ENCODE measurements at regions not wholly inside any gene's neighbourhood (a gene's known extent, or its start where the extent isn't known, plus 50 kb on each side); places are given as distances from the start of the nearest gene placed in this dataset.

GRCh38 chr1:79716447-79716846, 709.9 kb upstream of the ADGRL4 start:
- TF ChIP-seq, protein P1, sequence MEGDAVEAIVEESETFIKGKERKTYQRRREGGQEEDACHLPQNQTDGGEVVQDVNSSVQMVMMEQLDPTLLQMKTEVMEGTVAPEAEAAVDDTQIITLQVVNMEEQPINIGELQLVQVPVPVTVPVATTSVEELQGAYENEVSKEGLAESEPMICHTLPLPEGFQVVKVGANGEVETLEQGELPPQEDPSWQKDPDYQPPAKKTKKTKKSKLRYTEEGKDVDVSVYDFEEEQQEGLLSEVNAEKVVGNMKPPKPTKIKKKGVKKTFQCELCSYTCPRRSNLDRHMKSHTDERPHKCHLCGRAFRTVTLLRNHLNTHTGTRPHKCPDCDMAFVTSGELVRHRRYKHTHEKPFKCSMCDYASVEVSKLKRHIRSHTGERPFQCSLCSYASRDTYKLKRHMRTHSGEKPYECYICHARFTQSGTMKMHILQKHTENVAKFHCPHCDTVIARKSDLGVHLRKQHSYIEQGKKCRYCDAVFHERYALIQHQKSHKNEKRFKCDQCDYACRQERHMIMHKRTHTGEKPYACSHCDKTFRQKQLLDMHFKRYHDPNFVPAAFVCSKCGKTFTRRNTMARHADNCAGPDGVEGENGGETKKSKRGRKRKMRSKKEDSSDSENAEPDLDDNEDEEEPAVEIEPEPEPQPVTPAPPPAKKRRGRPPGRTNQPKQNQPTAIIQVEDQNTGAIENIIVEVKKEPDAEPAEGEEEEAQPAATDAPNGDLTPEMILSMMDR (IDR thresholded peaks at IDR 0.05; ENCODE audit: poor library complexity, severe bottlenecking): no peak
- no peak for TF ChIP-seq EP300 (conservative IDR thresholded peaks at IDR 0.05; ENCODE audit: poor library complexity, severe bottlenecking)
- no peak for TF ChIP-seq EZH2 (IDR thresholded peaks at IDR 0.05; ENCODE audit: borderline replicate concordance, insufficient read depth, low read length, poor library complexity, severe bottlenecking)
- TF ChIP-seq TAF1 (IDR thresholded peaks at IDR 0.05; ENCODE audit: low read depth): no peak
- TF ChIP-seq, protein P2, sequence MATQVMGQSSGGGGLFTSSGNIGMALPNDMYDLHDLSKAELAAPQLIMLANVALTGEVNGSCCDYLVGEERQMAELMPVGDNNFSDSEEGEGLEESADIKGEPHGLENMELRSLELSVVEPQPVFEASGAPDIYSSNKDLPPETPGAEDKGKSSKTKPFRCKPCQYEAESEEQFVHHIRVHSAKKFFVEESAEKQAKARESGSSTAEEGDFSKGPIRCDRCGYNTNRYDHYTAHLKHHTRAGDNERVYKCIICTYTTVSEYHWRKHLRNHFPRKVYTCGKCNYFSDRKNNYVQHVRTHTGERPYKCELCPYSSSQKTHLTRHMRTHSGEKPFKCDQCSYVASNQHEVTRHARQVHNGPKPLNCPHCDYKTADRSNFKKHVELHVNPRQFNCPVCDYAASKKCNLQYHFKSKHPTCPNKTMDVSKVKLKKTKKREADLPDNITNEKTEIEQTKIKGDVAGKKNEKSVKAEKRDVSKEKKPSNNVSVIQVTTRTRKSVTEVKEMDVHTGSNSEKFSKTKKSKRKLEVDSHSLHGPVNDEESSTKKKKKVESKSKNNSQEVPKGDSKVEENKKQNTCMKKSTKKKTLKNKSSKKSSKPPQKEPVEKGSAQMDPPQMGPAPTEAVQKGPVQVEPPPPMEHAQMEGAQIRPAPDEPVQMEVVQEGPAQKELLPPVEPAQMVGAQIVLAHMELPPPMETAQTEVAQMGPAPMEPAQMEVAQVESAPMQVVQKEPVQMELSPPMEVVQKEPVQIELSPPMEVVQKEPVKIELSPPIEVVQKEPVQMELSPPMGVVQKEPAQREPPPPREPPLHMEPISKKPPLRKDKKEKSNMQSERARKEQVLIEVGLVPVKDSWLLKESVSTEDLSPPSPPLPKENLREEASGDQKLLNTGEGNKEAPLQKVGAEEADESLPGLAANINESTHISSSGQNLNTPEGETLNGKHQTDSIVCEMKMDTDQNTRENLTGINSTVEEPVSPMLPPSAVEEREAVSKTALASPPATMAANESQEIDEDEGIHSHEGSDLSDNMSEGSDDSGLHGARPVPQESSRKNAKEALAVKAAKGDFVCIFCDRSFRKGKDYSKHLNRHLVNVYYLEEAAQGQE (IDR thresholded peaks at IDR 0.05; ENCODE audit: borderline replicate concordance): no peak
- TF ChIP-seq POLR2AphosphoS5 (IDR thresholded peaks at IDR 0.05): no peak
- no peak for TF ChIP-seq SMC3 (conservative IDR thresholded peaks at IDR 0.05; ENCODE audit: poor library complexity)
- no peak for TF ChIP-seq MXI1 (conservative IDR thresholded peaks at IDR 0.05; ENCODE audit: poor library complexity, severe bottlenecking)
- no peak for TF ChIP-seq RAD21 (conservative IDR thresholded peaks at IDR 0.05)
- no peaks in the 10 kb centered on the region for H3K79me2 ChIP-seq (replicated peaks; ENCODE audit: insufficient read depth, low read length)
- H3K9me3 ChIP-seq (ENCODE audit: low read length): no peaks in the 10 kb centered on the region
- no peak overlapping the region for H3K4me2 ChIP-seq (ENCODE audit: low read length)
- no peak overlapping the region for H3K27ac ChIP-seq (ENCODE audit: low read length)
- no peaks in the 10 kb centered on the region for H3K27me3 ChIP-seq (ENCODE audit: insufficient read depth, low read depth, low read length)
- H3F3A ChIP-seq (ENCODE audit: insufficient read depth, low read length, poor library complexity, severe bottlenecking): no peaks in the 10 kb centered on the region
- no peak overlapping the region for H3K9ac ChIP-seq (ENCODE audit: low read length)
- H3K36me3 ChIP-seq (ENCODE audit: insufficient read depth, low read length): no peaks in the 10 kb centered on the region
- H2AFZ ChIP-seq (ENCODE audit: low read depth, low read length): no peak overlapping the region
- no peak overlapping the region for H3K4me3 ChIP-seq (ENCODE audit: low read length)
- H3K9me2 ChIP-seq (ENCODE audit: insufficient read depth, low read length): no peaks in the 10 kb centered on the region
- H4K20me1 ChIP-seq (ENCODE audit: insufficient read depth): no peaks in the 10 kb centered on the region

DNA sequence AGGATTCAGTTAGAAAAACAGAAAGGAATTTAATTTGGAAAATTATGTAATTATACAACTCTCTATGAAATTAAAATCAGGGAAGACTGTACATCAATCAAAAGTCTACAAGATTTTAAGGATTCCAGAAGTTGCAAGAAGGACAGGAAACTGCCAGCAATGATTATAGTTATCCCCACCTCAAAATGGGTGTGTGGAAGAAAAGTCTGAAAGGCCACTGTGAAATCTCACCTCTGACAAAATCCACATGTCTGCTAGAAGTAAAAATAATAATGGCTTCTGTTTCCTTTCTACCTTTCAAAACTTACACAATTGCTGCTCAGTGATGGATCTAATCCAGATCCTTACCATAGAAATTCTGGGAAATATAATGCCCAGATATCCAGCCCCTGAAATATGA, 708.1 kb upstream of the ADGRL4 start:
- Histone ChIP-seq H3K27ac (ENCODE audit: low read length) (no peak overlapping the region), H3K9ac (ENCODE audit: low read length) (no peak overlapping the region), H3K4me3 (ENCODE audit: low read length) (no peak overlapping the region), H3K27me3 (ENCODE audit: insufficient read depth, low read depth, low read length) (no peaks in the 10 kb centered on the region), H2AFZ (ENCODE audit: low read depth, low read length) (no peak overlapping the region), H3K4me2 (ENCODE audit: low read length) (no peak overlapping the region), H4K20me1 (ENCODE audit: insufficient read depth) (no peaks in the 10 kb centered on the region), H3K9me3 (ENCODE audit: low read length) (no peaks in the 10 kb centered on the region), H3K9me2 (ENCODE audit: insufficient read depth, low read length) (no peaks in the 10 kb centered on the region), H3K36me3 (ENCODE audit: insufficient read depth, low read length) (no peaks in the 10 kb centered on the region), H3F3A (ENCODE audit: insufficient read depth, low read length, poor library complexity, severe bottlenecking) (no peaks in the 10 kb centered on the region), H3K79me2 (replicated peaks; ENCODE audit: insufficient read depth, low read length) (no peaks in the 10 kb centered on the region)
- no peak for TF ChIP-seq MXI1 (conservative IDR thresholded peaks at IDR 0.05; ENCODE audit: poor library complexity, severe bottlenecking)
- no peak for TF ChIP-seq RAD21 (conservative IDR thresholded peaks at IDR 0.05)
- no peak for TF ChIP-seq POLR2AphosphoS5 (IDR thresholded peaks at IDR 0.05)
- TF ChIP-seq SMC3 (conservative IDR thresholded peaks at IDR 0.05; ENCODE audit: poor library complexity): no peak
- no peak for TF ChIP-seq EZH2 (IDR thresholded peaks at IDR 0.05; ENCODE audit: borderline replicate concordance, insufficient read depth, low read length, poor library complexity, severe bottlenecking)
- TF ChIP-seq, protein P2 (IDR thresholded peaks at IDR 0.05; ENCODE audit: borderline replicate concordance): no peak
- TF ChIP-seq, protein P1 (IDR thresholded peaks at IDR 0.05; ENCODE audit: poor library complexity, severe bottlenecking): no peak
- TF ChIP-seq TAF1 (IDR thresholded peaks at IDR 0.05; ENCODE audit: low read depth): no peak
- TF ChIP-seq EP300 (conservative IDR thresholded peaks at IDR 0.05; ENCODE audit: poor library complexity, severe bottlenecking): no peak

Data from neural cell (in vitro differentiated cells).